LoVo (cell line): ENCODE measurements at regions not wholly inside any gene's neighbourhood (a gene's known extent, or its start where the extent isn't known, plus 50 kb on each side); places are given as distances from the start of the nearest gene placed in this dataset.
"Not testable (repeated sequence)": the region's sequence is repeated elsewhere in the genome, so short reads cannot be mapped to it uniquely, and the experiment has no call there.

Experiments used
- DNase-seq: peaks from one replicate; pipeline ENCODE4 v3.0.0-alpha.2; 2016; ENCODE audit warnings: low spot score

DNA sequence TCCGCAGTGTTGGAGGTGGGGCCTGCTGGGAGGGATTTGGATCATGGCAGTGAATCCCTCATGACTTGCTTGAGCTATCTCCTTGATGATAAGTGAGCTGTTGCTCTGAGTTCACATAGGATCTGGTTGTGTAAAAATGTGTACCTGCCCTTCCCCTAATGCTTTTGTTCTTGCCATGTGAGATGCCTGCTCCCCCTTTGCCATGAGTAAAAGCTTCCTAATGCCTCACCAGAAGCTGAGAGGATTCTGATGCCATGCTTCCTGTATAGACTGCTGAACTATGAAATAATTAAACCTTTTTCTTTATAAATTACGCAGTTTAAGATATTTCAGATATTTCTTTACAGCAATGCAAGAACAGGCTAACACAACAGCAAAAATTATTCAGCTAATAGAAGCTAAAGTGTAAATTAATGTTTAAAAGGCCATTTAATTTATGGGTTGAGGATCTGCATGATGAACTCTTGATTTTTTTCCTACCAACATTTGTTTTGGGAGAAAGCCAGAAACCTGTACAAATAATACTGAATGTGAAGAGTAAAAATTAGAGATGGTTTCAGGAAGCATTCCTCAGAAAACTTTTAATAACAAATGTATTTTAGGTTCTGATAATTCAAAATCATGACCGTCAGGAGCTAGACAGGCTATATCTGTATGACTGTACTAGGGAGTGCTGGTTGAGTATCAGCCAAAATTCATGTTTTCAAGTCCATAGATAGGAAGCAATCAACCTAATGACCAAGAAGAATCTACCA, 177.5 kb upstream of the GRIA4 start:
- no peak for DNase-seq

DNA sequence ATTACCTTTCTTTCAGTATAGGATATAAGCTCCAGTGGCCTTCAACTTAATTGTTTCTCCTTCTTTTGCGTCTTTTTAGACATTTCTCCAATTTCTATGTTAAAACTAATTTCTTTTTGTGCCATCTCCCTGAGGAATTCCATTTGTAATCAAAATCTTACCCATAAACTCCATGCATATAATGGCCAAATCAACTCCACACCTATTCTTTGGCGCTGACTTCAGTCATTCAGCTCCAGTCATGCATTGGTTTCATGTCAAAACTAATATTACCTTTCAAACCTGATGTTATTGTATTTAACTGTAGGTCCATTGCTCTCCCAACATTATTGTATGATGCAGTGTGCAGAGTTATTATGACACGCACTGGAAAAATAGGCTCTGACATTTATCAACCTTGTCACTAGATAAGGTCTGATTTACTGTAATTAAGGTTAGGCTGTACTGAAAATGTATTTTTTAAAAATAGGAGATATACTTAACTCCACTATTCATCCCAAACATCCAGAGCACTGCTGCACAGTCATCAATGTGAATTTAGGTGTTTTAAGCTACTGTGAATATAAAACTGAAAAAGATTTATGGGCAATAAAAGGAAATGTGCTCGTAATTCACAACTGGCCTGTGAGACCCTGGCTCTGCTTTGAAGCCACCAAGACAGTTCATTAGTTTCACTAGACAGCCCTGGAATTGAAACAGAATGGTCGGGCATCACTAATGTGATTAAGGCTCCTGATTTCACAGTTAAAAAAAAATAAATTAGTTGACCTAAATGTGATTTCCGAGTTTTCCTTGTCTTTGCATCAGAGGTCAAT, 180.6 kb upstream of the GRIA4 start:
- DNase-seq = no peak

DNA sequence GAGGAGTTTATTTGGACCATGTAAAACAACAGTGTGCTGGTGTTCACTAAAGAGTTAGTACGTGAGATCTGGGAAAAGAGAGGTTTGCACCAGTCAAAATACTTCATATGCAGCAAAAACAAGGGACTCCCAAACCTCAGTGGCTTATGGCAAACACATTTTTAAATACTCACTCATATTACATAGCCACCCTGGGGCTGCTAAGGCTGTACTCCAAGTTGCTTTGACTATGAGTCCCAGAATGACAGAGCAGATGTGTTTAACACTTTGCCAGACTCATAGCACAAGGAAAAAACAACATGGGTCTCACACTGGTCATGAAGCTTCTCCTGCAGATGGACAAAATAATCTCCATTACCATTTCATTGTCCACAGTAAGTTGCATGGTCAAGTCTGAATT, 202.8 kb upstream of the GRIA4 start:
- no peak for DNase-seq

DNA sequence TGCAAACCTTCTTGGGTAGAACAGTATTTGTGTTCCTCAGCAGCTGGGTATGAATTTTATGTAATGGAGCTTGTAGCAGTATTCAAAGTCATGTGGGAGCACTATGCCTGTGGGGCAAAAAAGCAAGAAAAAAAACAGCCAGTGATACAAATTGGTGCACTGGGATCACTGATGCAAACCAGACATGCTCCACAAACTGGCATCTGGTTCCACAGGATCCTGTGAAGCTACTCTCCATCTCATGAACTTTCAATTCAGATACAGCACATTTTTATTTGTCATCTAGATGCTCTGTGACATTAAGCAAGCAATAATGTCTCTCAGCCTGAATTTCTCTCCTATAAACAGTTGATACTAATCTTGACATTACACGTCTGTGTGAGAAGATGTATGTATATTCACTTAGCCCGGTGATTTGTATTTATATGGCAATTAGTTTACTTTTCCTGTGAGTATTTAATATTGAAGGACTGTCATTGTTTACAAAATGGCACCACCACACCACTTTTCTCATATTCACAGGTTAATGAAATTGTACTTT, 208.5 kb upstream of the GRIA4 start:
- DNase-seq = no peak

DNA sequence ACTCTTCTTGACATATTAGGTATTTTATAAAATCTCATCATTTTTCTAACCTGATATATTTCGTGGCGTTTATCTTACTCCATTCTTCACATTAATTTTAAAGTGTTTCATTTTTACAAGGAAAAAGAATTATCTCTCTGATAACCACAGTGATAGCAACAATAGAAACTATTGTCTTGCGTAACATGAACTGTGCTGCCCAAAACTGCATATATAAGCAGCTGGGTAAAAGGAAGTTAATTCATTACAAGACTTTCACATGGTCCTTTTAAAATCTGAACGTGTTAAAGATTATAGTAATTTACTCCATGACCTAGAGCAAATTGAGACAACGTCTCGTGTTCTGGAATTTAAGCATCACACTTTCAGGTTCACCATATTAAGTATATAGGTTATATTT, 210.4 kb upstream of the GRIA4 start:
- DNase-seq = no peak

DNA sequence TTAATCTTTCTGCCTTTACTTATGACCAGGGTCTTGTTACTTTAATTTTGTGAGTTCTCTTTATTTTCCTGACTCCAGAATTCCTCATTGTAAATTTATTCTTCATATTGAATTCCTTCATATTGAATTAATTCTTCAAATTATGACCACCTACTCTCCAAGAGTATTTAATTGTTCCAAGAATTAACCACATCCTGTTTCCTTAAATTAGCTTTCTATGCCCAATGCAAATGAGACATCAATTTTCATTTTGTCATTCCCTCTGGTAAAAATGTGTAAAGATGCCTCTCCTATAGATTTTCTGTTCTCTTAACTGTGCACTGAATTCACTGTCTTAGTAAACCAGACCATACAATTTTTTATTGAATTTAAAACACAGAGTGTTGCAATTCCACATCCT, 211.2 kb upstream of the GRIA4 start:
- no peak for DNase-seq

DNA sequence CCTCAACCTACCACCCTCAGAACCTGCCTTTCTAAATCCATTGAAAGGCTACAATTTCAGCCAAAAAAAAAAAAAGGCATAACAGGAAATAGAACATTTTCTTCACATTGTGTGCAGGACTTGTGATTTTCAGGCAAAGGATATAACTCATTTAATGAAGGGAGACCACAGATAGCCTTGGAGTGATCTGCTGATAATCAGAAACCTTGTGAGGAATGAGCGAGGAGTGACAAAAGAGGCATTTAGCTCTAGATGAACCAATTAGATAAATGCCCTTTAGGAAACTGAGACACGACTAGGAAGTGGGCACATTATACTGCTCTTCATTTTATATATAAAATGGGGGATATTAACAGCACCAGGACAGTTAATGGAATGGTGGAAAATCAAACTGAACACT, 216.5 kb upstream of the GRIA4 start:
- no peak for DNase-seq

DNA sequence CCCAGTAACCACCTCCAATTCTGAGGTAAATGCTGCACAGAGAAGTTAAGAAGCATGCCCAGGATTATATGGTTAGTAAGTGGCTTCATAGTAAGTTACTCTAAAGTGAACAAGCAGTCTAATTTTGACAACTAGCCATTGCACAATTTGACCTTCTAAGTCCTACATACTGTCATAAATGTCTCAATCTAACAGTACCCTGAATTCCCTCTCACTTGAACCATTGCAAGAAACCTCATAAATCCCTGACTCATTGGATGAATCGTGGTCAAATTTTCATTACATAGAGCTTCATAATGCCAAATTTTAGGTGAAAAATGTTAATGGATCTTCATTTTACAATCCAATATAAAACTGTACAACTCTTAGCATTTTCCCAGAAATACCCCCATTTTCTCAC, 217.3 kb upstream of the GRIA4 start:
- no peak for DNase-seq

DNA sequence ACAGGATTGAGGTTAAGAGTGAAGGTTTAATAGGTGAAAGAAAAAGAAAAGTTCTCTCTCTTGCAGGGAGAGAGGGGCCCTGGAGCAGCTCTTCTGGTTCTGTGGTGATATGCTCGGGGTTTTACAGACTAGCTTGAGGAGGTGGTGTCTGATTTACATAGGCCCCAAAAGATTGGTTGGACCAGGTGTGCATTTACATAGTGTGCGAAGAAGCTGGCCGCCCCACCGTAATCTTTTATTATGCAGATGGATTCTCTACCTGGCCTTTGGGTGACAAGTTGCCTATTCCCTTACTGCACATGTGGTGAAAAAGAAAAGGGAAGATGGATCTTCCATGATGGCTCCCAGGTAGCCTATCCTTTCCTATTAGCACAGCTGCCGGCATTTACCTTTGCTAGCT, 219.9 kb upstream of the GRIA4 start:
- DNase-seq = no peak

DNA sequence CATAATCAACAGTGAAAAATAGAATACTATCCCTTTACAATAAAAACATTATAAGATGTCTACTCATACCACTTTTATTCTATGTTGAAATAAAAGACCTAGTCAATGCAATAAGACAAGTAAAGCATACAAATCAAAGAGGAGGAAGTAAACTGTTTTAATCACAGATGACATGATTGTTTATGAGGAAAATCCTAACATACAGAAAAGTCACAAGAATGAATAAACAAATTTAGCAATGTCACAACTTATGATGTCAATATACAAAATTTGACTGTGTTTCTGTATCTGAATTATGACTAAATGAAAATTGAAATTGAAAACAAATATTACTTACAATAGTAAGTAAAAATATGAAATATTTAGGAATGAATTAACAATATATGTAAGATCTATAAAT, 221.9 kb upstream of the GRIA4 start:
- DNase-seq = no peak

DNA sequence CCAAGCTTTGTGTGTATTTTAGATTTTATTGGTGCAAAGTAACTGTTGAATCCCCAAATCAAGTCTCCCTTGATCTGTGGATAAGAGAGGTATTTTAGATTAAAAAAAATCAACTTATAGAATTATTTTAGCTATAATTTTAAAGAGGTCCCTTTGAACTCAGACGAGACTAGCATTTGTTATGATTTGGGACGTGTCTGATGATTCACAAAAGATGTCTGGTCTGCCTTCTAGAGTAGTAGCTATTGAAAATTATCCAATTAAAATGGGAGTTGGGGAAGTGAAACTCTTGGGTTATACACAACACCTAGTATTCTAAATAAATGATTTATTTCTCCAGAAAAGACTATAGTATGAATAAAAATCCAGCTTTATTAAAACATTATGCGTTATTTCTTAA, 227.9 kb upstream of the GRIA4 start:
- no peak for DNase-seq

DNA sequence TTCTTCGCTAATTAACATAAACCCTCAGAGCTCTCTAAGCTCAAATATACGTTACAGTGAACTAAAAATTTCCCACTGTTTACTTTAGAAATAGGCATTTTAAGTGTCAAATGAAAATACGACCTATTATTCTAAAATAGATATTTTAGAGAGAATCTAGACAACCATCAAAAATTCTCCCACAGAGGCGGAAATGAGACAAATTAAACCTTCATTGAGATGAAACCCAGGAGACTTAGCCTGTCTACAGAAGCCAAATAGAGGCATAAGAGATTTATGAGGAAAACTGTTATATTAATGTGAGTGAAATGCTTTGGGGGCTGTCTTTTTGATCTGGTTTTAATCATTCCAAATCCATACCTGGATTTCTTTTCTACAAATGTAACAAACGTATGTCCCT, 232.0 kb upstream of the GRIA4 start:
- DNase-seq = no peak

DNA sequence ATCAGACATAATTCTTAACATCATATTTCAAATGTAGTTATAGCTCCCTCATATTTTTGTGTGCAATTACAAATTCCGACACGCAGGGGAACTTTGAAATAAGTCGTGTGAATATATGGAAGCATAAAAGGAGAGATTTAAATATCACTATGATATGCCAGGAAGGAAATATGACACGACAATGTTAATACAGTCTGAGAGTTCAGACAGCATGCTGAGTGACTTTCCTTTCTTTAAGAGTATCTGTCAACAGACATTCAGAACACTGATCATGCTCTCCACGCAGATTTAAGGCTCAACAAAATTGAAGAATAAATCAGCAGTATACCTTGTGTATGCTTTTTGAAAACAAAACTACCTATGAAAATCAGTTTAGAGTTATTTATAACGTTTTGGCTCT, 232.6 kb upstream of the CARD18 start:
- DNase-seq = no peak

DNA sequence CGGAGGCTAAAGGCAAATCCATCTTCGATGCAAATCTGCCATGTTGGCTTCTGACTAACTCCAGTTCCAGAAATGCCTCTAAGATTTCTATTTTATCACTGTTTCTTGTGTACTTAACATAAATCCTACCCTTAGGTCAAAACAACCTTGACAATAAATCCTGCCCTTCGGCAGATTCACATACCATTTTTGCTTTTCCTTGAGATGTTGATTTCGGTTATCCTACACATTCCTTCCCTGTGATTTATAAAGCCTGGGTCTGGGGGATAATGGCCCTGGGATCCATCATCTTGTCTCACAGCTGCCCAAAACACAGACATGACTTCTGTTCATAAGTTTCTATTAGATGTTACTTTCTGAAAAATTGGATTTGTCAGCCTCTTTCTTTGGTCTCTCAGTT, 231.7 kb upstream of the CARD18 start:
- no peak for DNase-seq

DNA sequence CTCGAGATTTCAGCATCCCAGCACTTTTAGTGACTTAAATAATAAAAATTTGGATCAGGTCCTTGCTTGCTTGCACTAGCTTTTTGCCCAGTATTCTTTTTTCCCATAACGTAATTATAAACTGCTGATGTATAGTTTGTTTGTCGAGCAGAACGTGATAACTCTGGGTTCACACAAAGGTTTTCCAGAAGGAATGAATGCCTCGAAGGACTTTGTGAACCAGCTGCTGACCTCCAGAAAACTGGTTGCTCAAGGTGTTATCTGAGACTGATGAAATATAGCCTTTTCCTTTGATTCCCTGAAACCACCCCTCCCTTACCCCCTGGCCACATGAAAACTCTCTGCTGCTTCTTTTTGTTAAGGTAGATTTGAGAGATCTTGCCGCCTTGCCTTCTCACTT, 229.1 kb upstream of the CARD18 start:
- DNase-seq = no peak

DNA sequence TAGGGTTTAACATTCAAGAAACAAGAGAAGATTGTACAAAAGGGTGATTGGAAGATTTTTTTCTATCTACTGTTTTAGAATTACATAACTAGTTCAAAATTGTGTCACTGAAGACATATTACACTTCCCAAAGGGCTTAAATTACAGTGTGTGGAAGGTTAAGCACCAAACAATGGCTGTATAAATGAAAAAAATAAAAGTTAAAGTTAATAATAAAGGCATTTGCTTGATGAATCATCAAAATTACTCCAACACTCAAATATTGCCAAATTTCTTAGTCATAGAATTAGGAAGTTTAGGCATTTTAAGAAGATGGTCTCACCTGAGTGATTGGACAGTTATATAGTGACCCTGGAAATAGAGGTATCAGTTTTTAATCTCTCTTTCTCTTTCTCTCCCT, 227.6 kb upstream of the CARD18 start:
- DNase-seq = no peak

DNA sequence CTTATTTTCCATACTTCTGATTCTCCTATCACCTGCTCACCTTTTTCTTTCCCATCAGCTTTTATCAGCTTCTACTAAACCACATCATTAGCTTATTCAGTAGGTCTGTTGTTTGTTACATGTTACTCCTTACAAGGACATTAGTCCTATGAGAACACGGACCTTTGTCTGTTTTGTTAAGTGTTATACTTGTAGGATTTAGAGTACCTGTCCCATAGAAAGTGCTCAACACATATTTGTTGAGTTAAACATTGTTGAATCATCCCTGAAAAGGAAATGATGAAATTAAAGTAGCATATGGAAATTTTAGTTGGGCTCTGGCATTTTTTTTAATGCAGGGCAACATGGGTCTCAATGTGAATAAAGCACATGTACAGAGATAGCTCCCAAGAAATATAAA, 222.1 kb upstream of the CARD18 start:
- DNase-seq = no peak

DNA sequence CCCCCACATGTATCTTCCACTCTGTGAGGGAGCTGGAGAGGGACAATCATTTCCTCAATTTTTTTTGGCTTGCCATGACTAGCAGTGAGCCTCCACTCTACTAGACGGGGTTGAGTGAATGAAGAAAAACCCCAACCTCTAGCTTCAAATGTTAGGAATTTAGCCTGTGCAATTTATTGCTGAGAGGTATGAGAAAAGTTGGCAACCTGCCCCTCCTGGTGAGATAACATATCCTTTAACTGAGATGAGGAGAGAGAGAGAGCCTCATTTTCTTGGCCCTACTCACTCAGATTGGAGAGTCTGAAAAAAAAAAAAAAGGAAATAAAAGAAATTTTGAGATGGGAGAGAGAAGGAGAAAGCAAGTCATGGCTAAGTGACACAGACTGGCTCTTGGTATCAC, 218.2 kb upstream of the CARD18 start:
- no peak for DNase-seq

DNA sequence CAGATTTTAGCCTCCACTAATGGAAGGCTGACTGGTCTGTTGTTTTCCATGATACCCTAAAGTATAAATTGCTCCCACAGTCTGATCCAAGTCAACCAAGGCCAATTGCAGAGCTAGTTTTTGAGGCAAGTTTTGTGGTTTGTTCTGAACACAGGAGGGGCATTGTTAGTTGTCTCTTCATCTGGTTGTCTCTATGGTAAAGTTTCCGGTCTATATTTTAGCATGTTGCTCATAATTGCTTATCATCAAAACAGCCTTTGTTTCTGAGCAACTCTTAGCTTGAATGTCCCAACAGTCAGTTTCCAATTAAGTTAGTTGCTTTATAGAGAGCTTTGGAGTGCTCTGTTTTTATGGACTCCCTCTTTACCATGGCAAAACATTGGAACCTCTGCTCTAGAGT, 217.6 kb upstream of the CARD18 start:
- no peak for DNase-seq

DNA sequence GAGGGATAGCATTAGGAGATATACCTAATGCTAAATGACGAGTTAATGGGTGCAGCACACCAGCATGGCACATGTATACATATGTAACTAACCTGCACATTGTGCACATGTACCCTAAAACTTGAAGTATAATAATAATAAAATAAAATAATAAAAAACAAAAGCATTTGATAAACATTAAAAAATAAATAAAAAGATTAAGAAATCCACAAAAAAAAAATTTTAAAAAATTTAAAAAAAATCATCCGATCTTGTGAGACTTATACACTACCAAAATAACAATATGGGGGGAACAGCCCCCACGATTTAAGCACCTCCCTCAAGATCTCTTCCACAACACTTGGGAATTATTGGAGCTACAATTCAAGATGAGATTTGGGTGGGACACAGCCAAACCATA, 210.3 kb upstream of the CARD18 start:
- not testable (repeated sequence) for DNase-seq

DNA sequence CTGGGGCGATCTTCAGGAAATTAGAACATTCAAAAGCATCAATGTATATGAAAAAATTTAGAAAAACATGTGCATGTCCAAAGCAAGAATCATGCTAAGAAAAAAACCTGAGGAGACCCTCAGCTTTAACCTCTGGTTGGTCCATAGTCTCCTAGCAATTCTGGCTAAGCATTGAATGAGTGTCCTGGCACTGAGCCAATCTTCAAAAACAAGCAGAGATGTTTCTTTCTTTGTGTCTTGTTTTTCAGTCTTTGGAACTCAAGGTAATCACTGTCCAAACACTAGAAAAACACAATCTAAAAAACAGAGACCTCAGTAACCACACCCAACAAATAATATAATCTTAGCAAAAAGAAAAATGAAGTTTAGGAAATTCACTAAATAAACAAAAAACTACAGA, 205.4 kb upstream of the CARD18 start:
- no peak for DNase-seq

DNA sequence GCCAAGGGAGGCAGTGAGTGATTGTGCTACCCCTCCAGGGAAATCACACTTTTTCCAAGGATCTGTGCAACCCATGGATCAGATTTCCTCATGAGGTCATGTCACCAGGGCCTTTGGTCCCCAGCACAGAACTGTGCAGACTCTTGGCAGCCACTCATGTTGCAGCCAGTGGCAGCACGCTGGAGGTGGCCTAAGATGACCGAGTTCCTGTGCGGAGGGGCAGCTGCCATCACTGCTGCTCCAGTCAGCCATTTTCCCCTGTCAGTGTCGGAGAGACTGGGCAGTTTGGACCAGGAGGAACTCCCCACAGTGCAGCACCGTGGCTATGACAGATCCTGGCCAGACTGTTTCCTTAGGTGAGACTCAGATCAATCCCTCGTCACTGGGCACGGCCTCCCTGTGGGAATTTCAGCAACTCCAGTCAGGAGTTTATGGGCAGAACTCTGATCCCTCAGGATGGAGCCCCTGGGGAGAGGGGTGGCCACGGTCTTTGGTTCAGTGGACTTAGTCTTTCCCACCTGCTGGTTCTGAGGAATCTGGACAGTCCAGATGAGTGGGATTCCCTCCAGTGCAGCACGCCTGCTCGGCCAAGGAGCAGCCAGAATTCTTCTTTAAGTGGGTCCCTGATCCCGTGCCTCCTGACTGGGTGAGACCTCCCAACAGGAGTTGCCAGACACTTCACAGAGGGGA, 194.6 kb upstream of the CARD18 start:
- no peak for DNase-seq

DNA sequence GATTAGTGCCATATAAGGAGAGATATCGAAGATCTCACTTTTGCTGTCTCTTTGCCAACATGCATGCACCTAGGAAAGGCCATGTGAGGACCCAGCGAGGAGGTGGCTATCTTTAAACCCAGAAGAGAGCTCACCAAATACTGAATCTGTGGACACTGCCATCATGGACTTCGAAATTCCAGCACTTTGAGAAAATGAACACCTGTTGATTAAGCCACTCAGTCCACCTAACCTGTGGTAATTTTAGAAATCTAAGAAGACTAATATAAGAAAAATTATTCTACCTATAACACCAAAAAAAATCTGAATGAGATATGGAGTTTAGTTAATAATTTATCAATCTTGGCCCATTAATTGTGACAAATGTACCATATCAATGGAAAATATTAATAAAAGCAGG, 193.6 kb upstream of the CARD18 start:
- DNase-seq = no peak
